ENCODE measurements at regions not wholly inside any gene's neighbourhood (a gene's known extent, or its start where the extent isn't known, plus 50 kb on each side); places are given as distances from the start of the nearest gene placed in this dataset.
A peak's percentile ranks its signal among the peaks of the same experiment; 100 is the strongest.

DNA sequence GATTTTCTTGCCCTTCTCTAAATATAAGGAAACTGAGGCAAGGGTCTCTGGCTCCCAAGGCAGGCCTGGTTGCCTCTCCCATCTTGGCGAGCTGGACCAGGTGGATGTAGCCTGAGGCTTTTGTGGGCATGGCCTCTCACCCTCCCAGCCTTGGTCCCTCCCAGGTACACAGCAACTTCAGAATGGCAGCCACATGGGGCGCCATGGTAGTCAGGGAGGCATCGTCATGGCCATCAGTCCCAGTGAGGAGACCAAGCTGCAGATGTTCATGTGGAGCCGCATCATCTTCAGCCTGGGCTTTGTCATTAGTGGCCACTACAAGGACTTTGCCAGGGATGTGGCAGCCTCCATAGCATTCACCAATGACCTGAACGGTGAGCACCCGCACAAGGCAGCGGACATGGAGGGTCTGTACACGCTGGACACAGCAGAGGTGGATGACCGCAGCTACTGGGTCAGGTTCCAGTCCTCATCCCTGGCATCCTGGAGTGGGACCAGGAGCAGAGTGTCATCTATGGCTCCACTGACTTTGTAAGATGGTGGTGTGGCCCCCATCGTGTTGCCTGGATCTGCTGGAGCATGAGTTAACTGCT is 165.8 kb upstream of the ZNF267 start:
- DNase-seq = no peak
- Histone ChIP-seq H3K27me3 (no peaks in the 10 kb centered on the region), H3K36me3 (peaks cover 13 to 65% (median 51%) of the 10 kb centered on the region in 4 donors), H3K4me1 (peaks cover 0 to 4% (median 0%) of the 10 kb centered on the region in 4 donors), H3K27ac (no peak overlapping the region), H3K4me3 (no peak overlapping the region), H3K9me3 (no peaks in the 10 kb centered on the region)
- TF ChIP-seq POLR2A (IDR thresholded peaks at IDR 0.05) = no peak
- TF ChIP-seq EP300 (IDR thresholded peaks at IDR 0.05) = no peak
- WGBS, 2 donors = 96% methylated on average over 10 of the region's 10 CpGs
- no peak for ATAC-seq (ENCODE audit: low FRiP score in 2 of 2)

DNA sequence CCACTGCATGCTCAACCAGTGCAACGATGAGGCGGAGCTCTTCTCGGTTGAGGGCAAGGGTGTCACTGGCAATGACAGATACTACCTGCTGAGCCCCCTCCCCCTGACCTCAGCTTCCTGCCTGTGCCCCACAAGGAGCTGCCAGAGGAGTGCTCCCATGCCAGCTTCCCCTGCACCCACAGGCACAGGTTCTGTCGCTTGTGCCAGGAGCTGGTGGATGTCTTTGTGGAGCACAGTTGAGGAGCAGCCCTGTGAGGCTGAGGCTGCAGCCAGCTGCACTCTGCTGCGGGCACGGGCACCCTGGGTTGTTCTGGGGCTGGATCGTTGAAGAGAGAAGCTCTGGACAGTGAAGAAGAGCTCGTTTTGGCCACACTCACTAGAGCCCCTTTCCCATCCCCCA is 165.3 kb upstream of the ZNF267 start:
- 77 to 81% methylated on average over 2 to 8 of the region's 8 CpGs for WGBS, 2 donors
- no peak for TF ChIP-seq EP300 (IDR thresholded peaks at IDR 0.05)
- no peak for TF ChIP-seq POLR2AphosphoS5 (IDR thresholded peaks at IDR 0.05)
- no peak for TF ChIP-seq POLR2A (IDR thresholded peaks at IDR 0.05)
- no peak for TF ChIP-seq CTCF (IDR thresholded peaks at IDR 0.05)
- ATAC-seq (ENCODE audit: low FRiP score in 2 of 2) (no peak), DNase-seq (no peak)
- H3K9me3 ChIP-seq = no peaks in the 10 kb centered on the region
- H3K27ac ChIP-seq = no peak overlapping the region
- no peaks in the 10 kb centered on the region for H3K27me3 ChIP-seq
- no peak overlapping the region for H3K4me3 ChIP-seq
- H3K36me3 ChIP-seq = peaks cover 13 to 63% (median 48%) of the 10 kb centered on the region in 4 donors
- H3K4me1 ChIP-seq = peaks cover 0 to 5% (median 0%) of the 10 kb centered on the region in 4 donors

- H3K36me3 ChIP-seq = peaks cover 11 to 54% (median 40%) of the 10 kb centered on the region in 4 donors
- no peaks in the 10 kb centered on the region for H3K9me3 ChIP-seq
- H3K4me3 ChIP-seq = no peak overlapping the region
- no peak for DNase-seq
- TF ChIP-seq POLR2A (IDR thresholded peaks at IDR 0.05) (no peak), EP300 (IDR thresholded peaks at IDR 0.05) (no peak), CTCF (IDR thresholded peaks at IDR 0.05) (no peak), POLR2AphosphoS5 (IDR thresholded peaks at IDR 0.05) (no peak)
- no peak overlapping the region for H3K27ac ChIP-seq
- WGBS, 2 donors = 92 to 95% methylated on average over 9 of the region's 9 CpGs
- H3K27me3 ChIP-seq = no peaks in the 10 kb centered on the region
- no peak for ATAC-seq (ENCODE audit: low FRiP score in 2 of 2)
- H3K4me1 ChIP-seq = peaks cover 2 to 9% (median 3%) of the 10 kb centered on the region in 4 donors
Observed at GRCh38 chr16:31709181-31709580, 164.4 kb upstream of the ZNF267 start.

DNA sequence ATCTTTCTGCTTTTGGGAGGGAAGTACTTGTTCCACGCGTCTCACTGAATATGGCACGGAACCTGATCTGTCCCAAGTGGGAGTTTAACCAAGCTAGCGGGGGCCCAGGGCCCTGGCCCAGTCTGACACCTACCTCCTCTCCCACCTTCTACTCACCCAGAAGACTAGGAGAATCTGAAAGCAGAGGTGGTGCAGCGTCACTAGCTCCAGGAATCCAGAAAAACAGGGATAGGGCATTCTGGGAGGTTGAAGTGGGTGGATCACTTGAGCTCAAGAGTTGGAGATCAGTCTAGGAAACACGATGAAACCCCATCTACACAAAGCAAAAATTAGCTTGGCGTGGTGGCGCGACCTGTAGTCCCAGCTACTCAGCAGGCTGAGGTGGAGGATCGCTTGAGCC is 163.5 kb upstream of the ZNF267 start:
- Histone ChIP-seq H3K36me3 (peaks cover 5 to 45% (median 30%) of the 10 kb centered on the region in 4 donors), H3K27me3 (no peaks in the 10 kb centered on the region), H3K27ac (peak overlapping the region in 1 of 4 donors; percentile 17), H3K9me3 (no peaks in the 10 kb centered on the region), H3K4me1 (peaks cover 10 to 18% (median 11%) of the 10 kb centered on the region in 4 donors), H3K4me3 (no peak overlapping the region)
- DNase-seq (no peak), ATAC-seq (ENCODE audit: low FRiP score in 2 of 2) (no peak)
- TF ChIP-seq EP300 (IDR thresholded peaks at IDR 0.05) (no peak), CTCF (IDR thresholded peaks at IDR 0.05) (no peak), POLR2A (IDR thresholded peaks at IDR 0.05) (no peak), POLR2AphosphoS5 (IDR thresholded peaks at IDR 0.05) (no peak)
- 83 to 85% methylated on average over 10 of the region's 10 CpGs for WGBS, 2 donors

DNA sequence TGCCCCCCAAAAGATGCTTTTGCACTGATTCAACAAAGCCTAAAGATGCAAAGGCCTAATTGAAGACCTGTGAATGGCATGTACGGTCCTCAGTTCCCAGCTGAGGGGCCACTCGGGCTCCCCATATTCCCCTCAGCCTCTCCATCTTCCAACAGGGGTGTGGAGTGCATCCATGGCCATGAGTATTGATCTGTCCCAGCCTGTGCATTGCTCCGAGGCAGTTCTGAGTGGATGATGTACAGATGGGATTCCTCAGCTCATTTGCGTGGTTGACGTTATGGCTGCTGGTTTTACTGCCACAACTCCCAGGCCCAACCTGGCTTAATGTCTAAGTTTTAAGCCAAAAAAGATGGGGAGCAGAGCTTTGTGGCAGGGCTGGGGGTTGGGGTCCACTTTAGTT is 162.7 kb upstream of the ZNF267 start:
- Histone ChIP-seq H3K27me3 (no peaks in the 10 kb centered on the region), H3K4me1 (peaks cover 11 to 22% (median 14%) of the 10 kb centered on the region in 4 donors), H3K9me3 (no peaks in the 10 kb centered on the region), H3K36me3 (peaks cover 3 to 37% (median 24%) of the 10 kb centered on the region in 4 donors), H3K27ac (no peak overlapping the region), H3K4me3 (no peak overlapping the region)
- TF ChIP-seq POLR2A (IDR thresholded peaks at IDR 0.05) = no peak
- TF ChIP-seq EP300 (IDR thresholded peaks at IDR 0.05) = no peak
- TF ChIP-seq CTCF (IDR thresholded peaks at IDR 0.05) = no peak
- TF ChIP-seq POLR2AphosphoS5 (IDR thresholded peaks at IDR 0.05) = no peak
- WGBS, 2 donors = 81 to 87% methylated on average over 3 to 5 of the region's 5 CpGs
- no peak for ATAC-seq (ENCODE audit: low FRiP score in 2 of 2)
- no peak for DNase-seq
